GM13977 (cell line): ENCODE measurements at regions not wholly inside any gene's neighbourhood (a gene's known extent, or its start where the extent isn't known, plus 50 kb on each side); places are given as distances from the start of the nearest gene placed in this dataset.

Source experiments
- DNase-seq: peaks from one replicate; pipeline ENCODE4 v3.0.0; 2012; ENCODE audit warnings: low spot score
- CTCF ChIP-seq: IDR thresholded peaks from 2 replicates; pipeline ENCODE4 v1.5.1; 2012; ENCODE audit warnings: mild to moderate bottlenecking, control low read depth; ENCODE audit not compliant: insufficient read depth; ENCODE audit errors: extremely low read depth, missing control alignments
- in situ Hi-C: fragments of 300-500 bp; cut with MboI; formaldehyde crosslinking; loops from one replicate; pipeline ENCODE4 v1.12.0; 2022; ENCODE audit warnings: low sequenced_read_pairs, low pct_unique_long_range_greater_than_20kb, mixed read lengths, inconsistent platforms; ENCODE audit not compliant: unreplicated experiment

- DNase-seq, result no peak
- in situ Hi-C loops, result no loop called here
- TF ChIP-seq CTCF, result no peak
These were observed 311.7 kb downstream of the YTHDC2 start for GRCh38 chr5:113825176-113825575.

- in situ Hi-C loops, result no loop called here
These were observed 333.4 kb downstream of the YTHDC2 start for GRCh38 chr5:113846941-113847340.

GRCh38 chr5:113864437-113864836 is 350.9 kb downstream of the YTHDC2 start:
- no peak for TF ChIP-seq CTCF

More at GRCh38 chr5:113846941-113847340, 333.4 kb downstream of the YTHDC2 start:
- DNase-seq, result no peak
- no peak for TF ChIP-seq CTCF

GRCh38 chr5:113866763-113867162 is 353.3 kb downstream of the YTHDC2 start:
- in situ Hi-C loops, result no loop called here
- no peak for DNase-seq
- TF ChIP-seq CTCF, result no peak

More at GRCh38 chr5:113864437-113864836, 350.9 kb downstream of the YTHDC2 start:
- in situ Hi-C loops, result no loop called here
- no peak for DNase-seq

GRCh38 chr5:113869611-113870010 is 356.1 kb downstream of the YTHDC2 start:
- in situ Hi-C loops, result no loop called here
- TF ChIP-seq CTCF, result no peak
- no peak for DNase-seq

- no peak for DNase-seq
- TF ChIP-seq CTCF, result no peak
- in situ Hi-C loops, result no loop called here
These were observed 358.5 kb downstream of the YTHDC2 start for GRCh38 chr5:113871972-113872371.

GRCh38 chr5:113875096-113875495 is 361.6 kb downstream of the YTHDC2 start:
- no peak for TF ChIP-seq CTCF
- no peak for DNase-seq
- in situ Hi-C loops, result no loop called here
